Heart left ventricle (tissue), 13 donors: ENCODE measurements at regions not wholly inside any gene's neighbourhood (a gene's known extent, or its start where the extent isn't known, plus 50 kb on each side); places are given as distances from the start of the nearest gene placed in this dataset.

Source experiments
- POLR2A ChIP-seq, 2 donors: fragments of 450-650 bp; IDR thresholded peaks; one replicate each; pipeline ENCODE4 v1.6.1; 2017; ENCODE audit warnings: antibody characterized with exemption in 2 of 2, mild to moderate bottlenecking in 2 of 2, moderate library complexity in 2 of 2
- TF ChIP-seq, protein P1 (sequence below), 12 donors: fragments of 200-600 bp; sonication (generic) in 4 of 12; IDR thresholded peaks; one replicate each; pipeline versions ENCODE4 v1.5.0 to v1.8.0; 2018 to 2022; ENCODE audit warnings: antibody characterized with exemption in 12 of 12, mild to moderate bottlenecking in 5 of 12
- donor health status: ischemic (EF 13 %, LVEDD 7.1; RV severe dilation, severe dysfunction).
- donor health status: DM: no; HTN: yes; CAD: no.
- donor health status: DM: no; HTN: no; CAD: no.
- donor health status: ischemic (EF 25% LVEDD 6.9; RV normal size, moderate dysfunction).
- donor health status: ischemic (EF 25% LVEDD 5.7; RV mildly dilated, moderate dysfunction).
- donor health status: ischemic (EF 35%, LVEDD 5.7; RV mildly dilated, moderate dysfunction).
- donor health status: nonischemic (EF 11% LVEDD 7.7; RV severe dilation, severe dysfunction).
- donor health status: DM: yes; HTN: yes; CAD: no.
- donor health status: PGD.
- donor health status: ischemic (EF 29% LVEDD 5.4; RV normal size, mild dysfunction).
- donor health status: nonischemic (EF 23%, LVEDD 6.1; RV moderate dilation, normal function).

DNA sequence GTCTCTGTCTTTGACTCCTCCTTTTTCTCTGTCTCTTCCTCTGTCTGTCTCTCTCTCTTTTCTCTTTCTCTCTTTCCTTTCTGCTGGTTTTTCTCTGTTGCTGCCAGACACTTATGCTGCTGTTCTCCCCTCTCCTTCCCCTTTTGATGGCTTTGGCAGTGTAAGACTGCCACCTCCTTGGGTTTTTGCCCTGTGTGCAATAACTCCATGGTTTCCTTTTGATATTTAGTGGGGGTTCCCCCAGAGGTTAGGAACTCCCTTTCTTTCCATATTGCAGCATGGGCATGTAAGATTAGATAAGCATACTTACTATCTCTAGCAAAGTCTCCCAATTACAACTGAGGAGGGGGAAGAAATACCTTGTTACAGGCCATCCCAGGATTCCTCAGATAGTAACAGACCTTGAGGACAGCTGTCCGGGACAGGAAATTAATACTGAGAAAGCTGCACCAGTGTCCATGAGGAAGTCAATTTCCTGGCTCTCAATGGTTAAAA lies 333.8 kb upstream of the RBMY1B start:
- TF ChIP-seq, protein P1, sequence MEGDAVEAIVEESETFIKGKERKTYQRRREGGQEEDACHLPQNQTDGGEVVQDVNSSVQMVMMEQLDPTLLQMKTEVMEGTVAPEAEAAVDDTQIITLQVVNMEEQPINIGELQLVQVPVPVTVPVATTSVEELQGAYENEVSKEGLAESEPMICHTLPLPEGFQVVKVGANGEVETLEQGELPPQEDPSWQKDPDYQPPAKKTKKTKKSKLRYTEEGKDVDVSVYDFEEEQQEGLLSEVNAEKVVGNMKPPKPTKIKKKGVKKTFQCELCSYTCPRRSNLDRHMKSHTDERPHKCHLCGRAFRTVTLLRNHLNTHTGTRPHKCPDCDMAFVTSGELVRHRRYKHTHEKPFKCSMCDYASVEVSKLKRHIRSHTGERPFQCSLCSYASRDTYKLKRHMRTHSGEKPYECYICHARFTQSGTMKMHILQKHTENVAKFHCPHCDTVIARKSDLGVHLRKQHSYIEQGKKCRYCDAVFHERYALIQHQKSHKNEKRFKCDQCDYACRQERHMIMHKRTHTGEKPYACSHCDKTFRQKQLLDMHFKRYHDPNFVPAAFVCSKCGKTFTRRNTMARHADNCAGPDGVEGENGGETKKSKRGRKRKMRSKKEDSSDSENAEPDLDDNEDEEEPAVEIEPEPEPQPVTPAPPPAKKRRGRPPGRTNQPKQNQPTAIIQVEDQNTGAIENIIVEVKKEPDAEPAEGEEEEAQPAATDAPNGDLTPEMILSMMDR (IDR thresholded peaks at IDR 0.05): no peak
- no peak for TF ChIP-seq POLR2A (IDR thresholded peaks at IDR 0.05)
